HTR-8/SVneo (cell line): ENCODE measurements at regions not wholly inside any gene's neighbourhood (a gene's known extent, or its start where the extent isn't known, plus 50 kb on each side); places are given as distances from the start of the nearest gene placed in this dataset.

ENCODE experiments used
- DNase-seq: peaks from one replicate; pipeline ENCODE4 v3.0.0; 2011; ENCODE audit warnings: low spot score, mixed read lengths; ENCODE audit not compliant: insufficient read length
- FAIRE-seq: peaks from 2 replicates; lab custom pipeline; 2011; peaks lifted over from hg19 to GRCh38; lab: Jason Lieb, UNC

GRCh38 chr6:105755885-105756284, 330.3 kb upstream of the PRDM1 start:
- DNase-seq (no peak), FAIRE-seq (no peak)

- FAIRE-seq = no peak
Observed at GRCh38 chr6:105753620-105754211, 332.4 kb upstream of the PRDM1 start.

GRCh38 chr6:105753207-105753606, 332.9 kb upstream of the PRDM1 start:
- FAIRE-seq (no peak), DNase-seq (no peak)

More at GRCh38 chr6:105753620-105754211, 332.4 kb upstream of the PRDM1 start:
- DNase-seq = no peak

GRCh38 chr6:105750089-105750488, 336.0 kb upstream of the PRDM1 start:
- DNase-seq (no peak), FAIRE-seq (no peak)

GRCh38 chr6:105748737-105749161, 337.4 kb upstream of the PRDM1 start:
- DNase-seq = no peak
- FAIRE-seq = no peak

- no peak for FAIRE-seq
- no peak for DNase-seq
Observed at GRCh38 chr6:105747823-105748405, 338.2 kb upstream of the PRDM1 start.

GRCh38 chr6:105746509-105746908, 339.6 kb upstream of the PRDM1 start:
- DNase-seq = no peak
- no peak for FAIRE-seq

GRCh38 chr6:105746130-105746505, 340.0 kb upstream of the PRDM1 start:
- no peak for DNase-seq
- no peak for FAIRE-seq

GRCh38 chr6:105745464-105746129, 340.5 kb upstream of the PRDM1 start:
- no peak for DNase-seq
- no peak for FAIRE-seq

GRCh38 chr6:105744815-105745214, 341.3 kb upstream of the PRDM1 start:
- no peak for FAIRE-seq
- no peak for DNase-seq

GRCh38 chr6:105740946-105741645, 338.2 kb upstream of the PREP start:
- DNase-seq = no peak
- no peak for FAIRE-seq

GRCh38 chr6:105739764-105740163, 336.9 kb upstream of the PREP start:
- DNase-seq (no peak), FAIRE-seq (no peak)

- DNase-seq = no peak
- FAIRE-seq = no peak
Observed at GRCh38 chr6:105733556-105734162, 330.8 kb upstream of the PREP start.

- FAIRE-seq = no peak
Observed at GRCh38 chr6:105728995-105729394, 326.1 kb upstream of the PREP start.

GRCh38 chr6:105726902-105727655, 324.2 kb upstream of the PREP start:
- FAIRE-seq = no peak
- DNase-seq = no peak

More at GRCh38 chr6:105728995-105729394, 326.1 kb upstream of the PREP start:
- DNase-seq = no peak

- FAIRE-seq (no peak), DNase-seq (no peak)
Observed at GRCh38 chr6:105714846-105715245, 312.0 kb upstream of the PREP start.

- FAIRE-seq (no peak), DNase-seq (no peak)
Observed at GRCh38 chr6:105713474-105714118, 310.7 kb upstream of the PREP start.

GRCh38 chr6:105711216-105711615, 308.3 kb upstream of the PREP start:
- no peak for DNase-seq
- FAIRE-seq = no peak

GRCh38 chr6:105705608-105706007, 302.7 kb upstream of the PREP start:
- DNase-seq = no peak
- no peak for FAIRE-seq
